ENCODE measurements at regions not wholly inside any gene's neighbourhood (a gene's known extent, or its start where the extent isn't known, plus 50 kb on each side); places are given as distances from the start of the nearest gene placed in this dataset.

GRCh38 chr2:88252111-88252510 is 82.0 kb downstream of the THNSL2 start:
- intact Hi-C loops (cut with DNase I) = no loop called here
- no peak for DNase-seq

GRCh38 chr2:88250404-88250803 is 80.3 kb downstream of the THNSL2 start:
- H3K9me3 ChIP-seq (ENCODE audit: control insufficient read depth, low read length) = no peaks in the 10 kb centered on the region
- ATAC-seq = no peak
- WGBS = 43% methylated on average over 4 of the region's 4 CpGs
- H3K4me3 ChIP-seq (ENCODE audit: low read length) = no peak overlapping the region
- no peaks in the 10 kb centered on the region for H3K27me3 ChIP-seq (ENCODE audit: control insufficient read depth, insufficient read depth)
- peaks cover 5% of the 10 kb centered on the region for H3K4me1 ChIP-seq (ENCODE audit: control insufficient read depth, insufficient read depth, low read length)
- intact Hi-C loops (cut with DNase I) = no loop called here
- no peak for DNase-seq
- peak overlapping the region; percentile 23 for H3K27ac ChIP-seq (ENCODE audit: low read length)

More at GRCh38 chr2:88252111-88252510, 82.0 kb downstream of the THNSL2 start:
- H3K27me3 ChIP-seq (ENCODE audit: control insufficient read depth, insufficient read depth) = no peaks in the 10 kb centered on the region
- WGBS = 87% methylated on average over 3 of the region's 3 CpGs
- H3K27ac ChIP-seq (ENCODE audit: low read length) = no peak overlapping the region
- H3K4me3 ChIP-seq (ENCODE audit: low read length) = no peak overlapping the region
- no peak for ATAC-seq
- peaks cover 5% of the 10 kb centered on the region for H3K4me1 ChIP-seq (ENCODE audit: control insufficient read depth, insufficient read depth, low read length)
- H3K9me3 ChIP-seq (ENCODE audit: control insufficient read depth, low read length) = no peaks in the 10 kb centered on the region

GRCh38 chr2:88248280-88248828 is 78.2 kb downstream of the THNSL2 start:
- Histone ChIP-seq H3K9me3 (ENCODE audit: control insufficient read depth, low read length) (no peaks in the 10 kb centered on the region), H3K4me3 (ENCODE audit: low read length) (no peak overlapping the region), H3K27ac (ENCODE audit: low read length) (no peak overlapping the region), H3K27me3 (ENCODE audit: control insufficient read depth, insufficient read depth) (no peaks in the 10 kb centered on the region), H3K4me1 (ENCODE audit: control insufficient read depth, insufficient read depth, low read length) (peaks cover 3% of the 10 kb centered on the region)
- DNase-seq = no peak
- ATAC-seq = no peak
- WGBS = 75% methylated on average over 5 of the region's 5 CpGs
- intact Hi-C loops (cut with DNase I) = no loop called here

- Histone ChIP-seq H3K4me3 (ENCODE audit: low read length) (no peak overlapping the region), H3K27ac (ENCODE audit: low read length) (no peak overlapping the region), H3K9me3 (ENCODE audit: control insufficient read depth, low read length) (no peaks in the 10 kb centered on the region), H3K27me3 (ENCODE audit: control insufficient read depth, insufficient read depth) (no peaks in the 10 kb centered on the region), H3K4me1 (ENCODE audit: control insufficient read depth, insufficient read depth, low read length) (no peaks in the 10 kb centered on the region)
- intact Hi-C loops (cut with DNase I) = no loop called here
- DNase-seq (no peak), ATAC-seq (no peak)
- 57% methylated on average over 6 of the region's 6 CpGs for WGBS
Observed at GRCh38 chr2:88247531-88247930, 77.4 kb downstream of the THNSL2 start.

- intact Hi-C loops (cut with DNase I) = no loop called here
- Histone ChIP-seq H3K27ac (ENCODE audit: low read length) (no peak overlapping the region), H3K9me3 (ENCODE audit: control insufficient read depth, low read length) (no peaks in the 10 kb centered on the region), H3K4me3 (ENCODE audit: low read length) (no peak overlapping the region), H3K4me1 (ENCODE audit: control insufficient read depth, insufficient read depth, low read length) (no peaks in the 10 kb centered on the region), H3K27me3 (ENCODE audit: control insufficient read depth, insufficient read depth) (no peaks in the 10 kb centered on the region)
- DNase-seq (no peak), ATAC-seq (no peak)
- WGBS = 89% methylated on average over 3 of the region's 3 CpGs
Observed at GRCh38 chr2:88245109-88245508, 75.0 kb downstream of the THNSL2 start.

GRCh38 chr2:88239781-88240180 is 69.6 kb downstream of the THNSL2 start:
- DNase-seq (no peak), ATAC-seq (no peak)
- H3K27me3 ChIP-seq (ENCODE audit: control insufficient read depth, insufficient read depth) = peaks cover 1% of the 10 kb centered on the region
- H3K9me3 ChIP-seq (ENCODE audit: control insufficient read depth, low read length) = no peaks in the 10 kb centered on the region
- H3K4me3 ChIP-seq (ENCODE audit: low read length) = no peak overlapping the region
- 69% methylated on average over 11 of the region's 11 CpGs for WGBS
- intact Hi-C loops (cut with DNase I) = no loop called here
- H3K4me1 ChIP-seq (ENCODE audit: control insufficient read depth, insufficient read depth, low read length) = no peaks in the 10 kb centered on the region
- no peak overlapping the region for H3K27ac ChIP-seq (ENCODE audit: low read length)

- no peaks in the 10 kb centered on the region for H3K9me3 ChIP-seq (ENCODE audit: control insufficient read depth, low read length)
- H3K27ac ChIP-seq (ENCODE audit: low read length) = no peak overlapping the region
- ATAC-seq (no peak), DNase-seq (no peak)
- no peaks in the 10 kb centered on the region for H3K4me1 ChIP-seq (ENCODE audit: control insufficient read depth, insufficient read depth, low read length)
- intact Hi-C loops (cut with DNase I) = no loop called here
- WGBS = 60% methylated on average over 3 of the region's 3 CpGs
- H3K4me3 ChIP-seq (ENCODE audit: low read length) = no peak overlapping the region
- H3K27me3 ChIP-seq (ENCODE audit: control insufficient read depth, insufficient read depth) = peaks cover 2% of the 10 kb centered on the region
Observed at GRCh38 chr2:88236666-88237065, 66.5 kb downstream of the THNSL2 start.
